Immature natural killer cell (primary cell): ENCODE measurements at regions not wholly inside any gene's neighbourhood (a gene's known extent, or its start where the extent isn't known, plus 50 kb on each side); places are given as distances from the start of the nearest gene placed in this dataset.

Experiments used
- DNase-seq, 3 donors: peaks; one replicate each; pipeline ENCODE4 v3.0.0; 2022; ENCODE audit warnings: mixed read lengths in 1 of 3
- H3K27ac Mint-ChIP-seq, 6 donors: one replicate each; pipeline ENCODE4 v1.8.0; 2020; ENCODE audit warnings: mixed read lengths in 6 of 6, mild to moderate bottlenecking in 5 of 6, inconsistent platforms in 4 of 6, moderate library complexity in 3 of 6
- H3K27me3 Mint-ChIP-seq, 3 donors: one replicate each; pipeline ENCODE4 v1.8.0; 2020 to 2021; ENCODE audit warnings: low read depth in 3 of 3, mild to moderate bottlenecking in 3 of 3, mixed read lengths in 3 of 3, moderate library complexity in 3 of 3, inconsistent platforms in 1 of 3
- H3K36me3 Mint-ChIP-seq, 3 donors: one replicate each; pipeline ENCODE4 v1.8.0; 2020; ENCODE audit warnings: mixed read lengths in 3 of 3, inconsistent platforms in 2 of 3, mild to moderate bottlenecking in 2 of 3
- H3K4me1 Mint-ChIP-seq, 2 donors: one replicate each; pipeline ENCODE4 v1.8.0; 2020; ENCODE audit warnings: inconsistent platforms in 2 of 2, mild to moderate bottlenecking in 2 of 2, mixed read lengths in 2 of 2, moderate library complexity in 1 of 2
- H3K4me3 Mint-ChIP-seq, 5 donors: one replicate each; pipeline ENCODE4 v1.8.0; 2020; ENCODE audit warnings: mild to moderate bottlenecking in 5 of 5, mixed read lengths in 5 of 5, inconsistent platforms in 3 of 5, moderate library complexity in 3 of 5
- H3K9me3 Mint-ChIP-seq, 6 donors: one replicate each; pipeline ENCODE4 v1.8.0; 2020; ENCODE audit warnings: mild to moderate bottlenecking in 6 of 6, mixed read lengths in 6 of 6, inconsistent platforms in 4 of 6, moderate library complexity in 3 of 6

DNA sequence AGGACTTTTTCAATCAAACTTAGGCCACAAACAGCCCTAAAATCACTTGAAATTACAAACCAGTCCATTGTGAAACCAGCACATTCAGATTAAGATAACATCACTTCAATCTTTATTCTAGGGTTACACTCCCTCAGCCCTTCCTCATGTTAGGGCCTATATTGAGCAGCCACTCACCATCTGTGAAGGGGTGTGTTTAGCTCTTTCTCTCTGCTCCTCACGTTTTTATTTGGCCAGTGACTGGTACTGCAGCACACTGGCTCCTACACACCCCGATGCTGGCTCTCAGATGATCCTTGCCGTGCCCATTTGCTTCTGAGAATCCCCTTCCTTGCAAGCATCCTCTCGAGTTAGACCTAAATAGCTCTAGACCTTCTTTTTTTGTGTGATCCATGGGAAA is 604.5 kb downstream of the INHBA start:
- no peaks in the 10 kb centered on the region for H3K27me3 Mint-ChIP-seq
- H3K4me1 Mint-ChIP-seq: no peaks in the 10 kb centered on the region
- no peaks in the 10 kb centered on the region for H3K36me3 Mint-ChIP-seq
- DNase-seq: no peak
- peaks cover 0 to 22% (median 5%) of the 10 kb centered on the region in 6 donors for H3K9me3 Mint-ChIP-seq
- H3K4me3 Mint-ChIP-seq: no peak overlapping the region
- no peak overlapping the region for H3K27ac Mint-ChIP-seq

DNA sequence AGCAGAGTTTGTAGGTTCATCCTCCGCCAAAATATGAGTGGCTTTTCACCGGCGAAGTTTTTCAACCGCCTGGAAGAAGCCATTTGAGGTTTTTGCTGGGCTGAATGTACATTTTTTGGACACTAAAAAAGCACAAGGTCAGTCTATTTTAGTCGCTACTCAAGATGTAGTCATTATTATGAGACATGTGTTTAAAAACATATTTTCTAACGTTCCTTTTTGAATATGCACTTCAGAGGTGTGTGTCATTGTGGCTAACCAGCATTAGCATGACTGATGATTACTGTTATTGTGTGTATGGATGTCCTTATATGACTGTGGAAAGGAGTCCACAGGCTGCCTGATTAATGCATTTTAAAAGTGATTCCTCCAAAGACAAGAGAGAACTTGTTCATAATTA is 605.4 kb downstream of the INHBA start:
- Mint-ChIP-seq H3K36me3 (no peaks in the 10 kb centered on the region), H3K27ac (no peak overlapping the region), H3K4me3 (no peak overlapping the region), H3K9me3 (peaks cover 2 to 28% (median 7%) of the 10 kb centered on the region in 6 donors), H3K4me1 (no peaks in the 10 kb centered on the region), H3K27me3 (no peaks in the 10 kb centered on the region)
- no peak for DNase-seq

DNA sequence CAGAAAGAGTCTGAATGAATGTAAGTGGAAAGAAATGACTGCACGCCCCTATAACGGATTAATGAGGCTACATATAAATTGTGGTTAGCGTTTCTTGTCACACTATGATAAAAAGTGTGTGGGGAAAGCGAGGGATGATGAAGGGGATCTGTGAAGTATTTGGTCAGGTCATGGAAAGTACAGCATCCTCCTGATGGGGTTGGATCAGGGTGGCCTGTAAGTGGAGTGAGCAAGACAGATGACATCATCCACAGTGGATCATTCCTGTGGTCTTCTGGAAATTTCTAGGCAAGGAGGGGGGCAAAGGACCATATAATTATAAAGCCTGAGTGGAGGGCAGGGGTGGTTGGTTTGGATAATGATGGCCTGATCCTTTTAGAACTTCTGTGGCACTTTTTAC is 606.0 kb downstream of the INHBA start:
- no peaks in the 10 kb centered on the region for H3K4me1 Mint-ChIP-seq
- H3K9me3 Mint-ChIP-seq: peaks cover 2 to 31% (median 9%) of the 10 kb centered on the region in 6 donors
- no peaks in the 10 kb centered on the region for H3K36me3 Mint-ChIP-seq
- H3K4me3 Mint-ChIP-seq: no peak overlapping the region
- no peak for DNase-seq
- no peak overlapping the region for H3K27ac Mint-ChIP-seq
- no peaks in the 10 kb centered on the region for H3K27me3 Mint-ChIP-seq

DNA sequence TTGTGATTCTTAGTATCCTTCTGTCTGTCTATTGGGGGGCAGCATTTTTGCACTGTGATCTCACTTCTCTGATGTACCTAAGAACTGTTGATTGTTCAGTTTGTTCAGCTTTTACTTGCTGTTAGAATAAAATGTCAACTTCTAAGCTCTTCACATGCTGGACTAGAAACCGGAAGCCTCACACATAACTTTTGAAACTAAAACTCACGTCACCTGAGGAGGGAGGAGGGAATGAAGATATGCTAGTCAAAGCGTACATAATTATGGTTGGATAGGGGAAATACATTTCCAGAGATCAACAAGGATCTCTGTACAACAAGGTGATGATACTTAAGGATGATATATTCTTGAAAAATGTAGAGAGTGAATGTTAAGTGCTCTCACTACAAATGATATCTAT is 609.7 kb downstream of the INHBA start:
- Mint-ChIP-seq H3K36me3 (no peaks in the 10 kb centered on the region), H3K4me3 (no peak overlapping the region), H3K27ac (no peak overlapping the region), H3K27me3 (peaks cover 0 to 2% (median 0%) of the 10 kb centered on the region in 3 donors), H3K4me1 (no peaks in the 10 kb centered on the region), H3K9me3 (peaks cover 0 to 21% (median 9%) of the 10 kb centered on the region in 6 donors)
- DNase-seq: no peak

DNA sequence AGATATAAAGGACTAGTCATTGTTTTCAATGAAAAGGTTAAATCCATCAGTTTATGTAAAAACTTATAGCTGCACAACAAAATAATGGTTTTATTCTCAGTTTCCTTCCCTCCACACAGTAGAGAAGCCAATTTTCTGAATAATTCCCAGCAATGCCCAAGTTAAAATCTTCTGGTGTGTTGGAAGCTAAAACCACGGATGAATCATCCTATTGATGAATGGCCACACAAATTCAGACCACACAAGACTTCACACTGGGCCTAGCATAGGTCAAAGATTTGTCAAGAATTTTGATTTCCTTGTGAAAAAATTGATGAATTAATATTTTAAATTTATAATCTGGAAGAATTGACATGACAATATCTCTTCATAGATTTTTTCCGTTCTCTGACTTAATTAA is 617.6 kb downstream of the INHBA start:
- Mint-ChIP-seq H3K4me1 (no peaks in the 10 kb centered on the region), H3K9me3 (peaks cover 0 to 23% (median 10%) of the 10 kb centered on the region in 6 donors), H3K27me3 (peaks cover 0 to 2% (median 0%) of the 10 kb centered on the region in 3 donors), H3K36me3 (no peaks in the 10 kb centered on the region), H3K27ac (no peak overlapping the region), H3K4me3 (no peak overlapping the region)
- DNase-seq: no peak

DNA sequence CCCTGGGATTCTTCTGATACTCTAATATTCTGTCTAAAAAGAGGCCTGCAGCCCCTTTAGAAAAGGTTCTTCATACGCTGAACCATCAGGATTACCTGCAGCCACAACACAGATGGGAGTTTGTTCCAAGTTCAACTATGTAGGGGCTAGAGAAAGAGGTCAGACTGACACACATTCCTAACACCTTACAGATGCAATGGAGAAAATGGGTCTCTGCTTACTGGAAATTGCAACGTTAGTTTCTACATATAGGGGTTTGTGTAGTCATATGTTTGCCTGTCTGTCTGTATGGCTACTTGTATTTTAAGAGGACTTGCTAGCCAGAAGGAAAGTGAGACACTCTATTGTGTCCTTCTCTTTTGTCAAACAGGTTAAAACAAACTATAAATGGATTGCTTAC is 618.5 kb downstream of the INHBA start:
- no peak for DNase-seq
- H3K4me3 Mint-ChIP-seq: no peak overlapping the region
- H3K27ac Mint-ChIP-seq: no peak overlapping the region
- no peaks in the 10 kb centered on the region for H3K4me1 Mint-ChIP-seq
- peaks cover 0 to 2% (median 0%) of the 10 kb centered on the region in 3 donors for H3K27me3 Mint-ChIP-seq
- H3K9me3 Mint-ChIP-seq: peaks cover 0 to 21% (median 7%) of the 10 kb centered on the region in 6 donors
- no peaks in the 10 kb centered on the region for H3K36me3 Mint-ChIP-seq

DNA sequence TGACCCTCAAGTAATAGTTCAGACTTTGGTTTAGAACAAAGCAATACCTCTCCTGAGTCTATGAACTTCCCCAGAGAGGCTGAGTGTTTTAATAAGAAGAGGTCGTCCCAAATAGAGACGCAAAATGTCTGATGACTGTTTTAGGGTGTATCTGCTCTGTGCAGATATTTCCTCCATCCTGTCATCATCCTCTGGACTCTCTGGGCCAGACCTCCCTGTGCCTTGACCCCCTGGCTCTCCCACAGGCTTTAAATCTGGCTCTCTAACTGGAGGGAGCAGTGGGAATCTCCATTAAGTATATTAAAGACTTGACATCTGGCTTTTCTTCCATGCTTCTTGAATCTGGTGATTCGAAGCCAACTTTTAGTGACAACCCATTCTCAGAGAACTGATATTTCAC is 633.3 kb downstream of the INHBA start:
- Mint-ChIP-seq H3K27ac (no peak overlapping the region), H3K36me3 (no peaks in the 10 kb centered on the region), H3K4me1 (no peaks in the 10 kb centered on the region), H3K4me3 (no peak overlapping the region), H3K27me3 (peaks cover 0 to 2% (median 0%) of the 10 kb centered on the region in 3 donors), H3K9me3 (peaks cover 1 to 19% (median 6%) of the 10 kb centered on the region in 6 donors)
- no peak for DNase-seq

DNA sequence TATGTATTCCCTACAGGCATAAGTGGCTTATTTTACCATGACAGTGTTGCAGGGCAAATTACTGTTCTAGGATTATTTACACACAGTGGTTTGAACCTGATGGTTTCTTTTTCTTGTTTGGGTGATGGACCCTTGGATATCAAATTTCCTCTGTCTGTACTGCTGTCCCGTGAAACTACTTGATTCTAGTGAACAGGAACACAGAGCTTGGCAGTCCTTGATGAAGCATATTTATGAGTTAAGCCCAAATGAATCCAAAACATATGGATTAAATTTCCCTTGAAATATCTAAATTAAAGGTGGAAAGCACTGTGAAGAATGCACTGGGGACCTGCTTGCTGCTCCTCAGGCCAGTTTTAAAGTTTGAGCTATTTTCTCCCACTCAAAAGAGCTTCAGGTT is 635.3 kb downstream of the INHBA start:
- H3K9me3 Mint-ChIP-seq: peaks cover under 1 to 15% (median 5%) of the 10 kb centered on the region in 6 donors
- H3K36me3 Mint-ChIP-seq: no peaks in the 10 kb centered on the region
- no peak overlapping the region for H3K4me3 Mint-ChIP-seq

DNA sequence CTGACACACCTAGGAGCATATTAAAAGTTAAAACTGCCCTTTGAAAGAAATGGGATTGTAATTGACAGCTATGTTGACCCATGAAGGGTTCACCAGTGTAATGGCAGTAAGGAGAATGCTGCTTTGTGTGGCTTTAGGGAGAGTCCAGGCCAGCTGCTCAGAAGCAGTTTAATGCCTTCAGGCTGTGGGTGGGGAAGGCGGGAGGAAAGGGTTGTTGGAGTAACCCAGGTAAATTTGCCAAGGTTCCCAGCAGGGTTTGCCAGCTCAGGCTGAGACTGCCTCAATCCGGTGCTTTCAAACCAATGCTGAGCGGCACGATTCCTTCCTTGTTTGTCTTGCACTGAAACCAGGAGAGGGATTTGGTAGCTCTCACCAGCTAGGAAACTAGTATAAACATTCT is 637.2 kb downstream of the INHBA start:
- Mint-ChIP-seq H3K4me3 (no peak overlapping the region), H3K27me3 (no peaks in the 10 kb centered on the region), H3K4me1 (no peaks in the 10 kb centered on the region), H3K9me3 (peaks cover 0 to 15% (median 5%) of the 10 kb centered on the region in 6 donors), H3K36me3 (no peaks in the 10 kb centered on the region), H3K27ac (no peak overlapping the region)
- DNase-seq: no peak

More for the DNA sequence above, 635.3 kb downstream of the INHBA start:
- H3K27me3 Mint-ChIP-seq: no peaks in the 10 kb centered on the region
- no peaks in the 10 kb centered on the region for H3K4me1 Mint-ChIP-seq
- no peak overlapping the region for H3K27ac Mint-ChIP-seq
- no peak for DNase-seq

DNA sequence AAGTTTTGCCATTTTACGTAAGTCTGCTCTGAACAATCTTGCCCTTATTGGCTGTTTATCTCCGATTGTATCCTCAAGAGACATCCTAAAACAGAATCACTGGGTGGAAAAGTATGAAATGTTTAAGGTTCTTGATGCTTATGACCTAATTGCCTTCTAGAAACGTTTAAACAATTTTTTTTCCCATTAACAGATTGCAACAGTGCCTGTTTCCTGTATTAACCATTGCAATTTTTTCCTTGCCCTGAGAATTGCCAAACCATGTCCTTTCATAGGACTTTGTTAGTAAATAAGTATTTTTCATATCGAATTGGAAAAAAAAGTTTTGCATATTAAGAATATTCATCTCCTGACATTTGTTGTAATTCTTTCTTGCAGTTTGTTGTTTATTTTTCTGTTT is 639.8 kb downstream of the INHBA start:
- H3K4me3 Mint-ChIP-seq: no peak overlapping the region
- peaks cover 0 to 1% (median 0%) of the 10 kb centered on the region in 3 donors for H3K27me3 Mint-ChIP-seq
- H3K36me3 Mint-ChIP-seq: no peaks in the 10 kb centered on the region
- DNase-seq: no peak
- H3K27ac Mint-ChIP-seq: no peak overlapping the region
- H3K9me3 Mint-ChIP-seq: peaks cover 0 to 9% (median 2%) of the 10 kb centered on the region in 6 donors
- H3K4me1 Mint-ChIP-seq: no peaks in the 10 kb centered on the region

DNA sequence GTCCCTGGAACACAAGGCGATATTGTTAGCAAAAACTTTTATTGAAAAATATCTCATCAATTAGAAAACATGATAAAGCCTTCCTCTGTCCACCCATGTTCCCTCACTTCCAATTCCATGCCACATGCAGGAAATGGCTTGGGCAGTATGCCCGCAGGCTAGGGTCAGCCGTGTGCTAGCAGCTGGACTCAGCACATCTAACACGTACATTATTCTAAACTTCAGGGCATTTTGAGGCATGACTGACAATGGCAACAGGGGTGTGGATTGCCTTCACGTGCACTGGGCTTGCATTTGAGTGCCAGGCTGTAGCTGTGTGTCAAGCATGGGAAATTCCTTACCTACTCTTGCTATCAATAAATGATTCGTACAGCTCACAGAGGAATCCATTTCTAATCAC is 642.1 kb downstream of the INHBA start:
- Mint-ChIP-seq H3K36me3 (no peaks in the 10 kb centered on the region), H3K27ac (no peak overlapping the region), H3K4me3 (no peak overlapping the region), H3K4me1 (no peaks in the 10 kb centered on the region), H3K27me3 (peaks cover 0 to 1% (median 1%) of the 10 kb centered on the region in 3 donors), H3K9me3 (peaks cover 0 to 12% (median 6%) of the 10 kb centered on the region in 6 donors)
- no peak for DNase-seq

DNA sequence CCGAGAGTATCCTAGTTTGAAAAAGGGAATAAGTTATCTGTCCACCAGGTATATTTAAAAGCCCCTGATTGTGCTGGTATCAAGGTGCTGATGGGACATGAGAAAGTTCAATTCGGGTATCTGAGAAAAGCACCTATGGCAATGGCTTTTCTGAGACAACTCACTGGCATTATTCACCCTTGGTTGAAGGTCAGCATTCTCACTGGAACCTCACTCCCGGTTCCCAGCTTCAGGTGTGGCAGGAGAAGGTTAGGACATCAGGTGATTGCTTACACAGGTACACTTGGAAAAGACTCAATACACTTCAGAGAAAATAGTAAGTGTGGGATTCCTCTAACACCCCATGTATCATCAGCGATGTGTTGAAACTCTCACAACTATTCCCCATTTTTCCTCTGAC is 643.1 kb downstream of the INHBA start:
- Mint-ChIP-seq H3K9me3 (peaks cover 0 to 21% (median 5%) of the 10 kb centered on the region in 6 donors), H3K4me1 (no peaks in the 10 kb centered on the region), H3K4me3 (no peak overlapping the region), H3K27me3 (peaks cover 0 to 1% (median 1%) of the 10 kb centered on the region in 3 donors), H3K27ac (no peak overlapping the region), H3K36me3 (no peaks in the 10 kb centered on the region)
- no peak for DNase-seq

DNA sequence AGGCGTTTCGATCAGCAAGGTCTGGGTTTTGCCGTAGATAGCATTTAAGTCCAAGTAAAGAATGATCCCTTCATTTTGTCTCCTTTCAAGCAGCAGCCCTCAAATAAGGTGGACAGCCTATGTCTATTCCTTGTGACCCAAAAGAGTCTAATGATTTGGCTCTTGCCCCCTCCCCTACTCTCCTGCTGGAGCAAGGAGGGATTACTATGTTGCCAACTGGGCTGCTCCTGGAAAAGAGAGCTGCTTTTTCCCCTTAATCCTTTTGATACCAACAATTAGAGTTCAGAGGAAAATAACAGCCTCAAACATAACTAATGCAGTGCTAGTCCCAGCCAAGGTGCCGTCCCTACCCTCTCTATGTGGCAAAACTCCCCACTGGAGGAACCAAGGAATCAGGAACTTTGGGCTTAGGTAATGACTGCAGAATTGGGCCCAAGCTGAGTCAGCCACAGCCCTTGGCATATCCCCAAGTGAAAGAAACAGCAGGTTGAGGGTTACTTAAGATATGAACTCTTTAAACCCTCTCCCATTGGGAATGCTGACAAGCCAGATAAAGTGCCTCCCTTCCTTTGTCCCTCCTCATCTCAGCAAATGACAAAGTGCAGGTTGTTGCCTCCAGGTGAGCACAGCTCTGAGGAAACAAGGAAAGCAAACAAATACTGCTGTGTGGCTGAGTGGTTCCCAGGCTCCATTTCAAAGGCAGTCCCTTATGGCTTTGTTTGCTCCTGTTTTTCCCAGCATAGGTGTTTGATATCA is 643.7 kb downstream of the INHBA start:
- peaks cover 0 to 1% (median 1%) of the 10 kb centered on the region in 3 donors for H3K27me3 Mint-ChIP-seq
- no peak overlapping the region for H3K27ac Mint-ChIP-seq
- peaks cover 0 to 21% (median 5%) of the 10 kb centered on the region in 6 donors for H3K9me3 Mint-ChIP-seq
- no peaks in the 10 kb centered on the region for H3K4me1 Mint-ChIP-seq
- H3K4me3 Mint-ChIP-seq: no peak overlapping the region
- H3K36me3 Mint-ChIP-seq: no peaks in the 10 kb centered on the region
- DNase-seq: no peak

DNA sequence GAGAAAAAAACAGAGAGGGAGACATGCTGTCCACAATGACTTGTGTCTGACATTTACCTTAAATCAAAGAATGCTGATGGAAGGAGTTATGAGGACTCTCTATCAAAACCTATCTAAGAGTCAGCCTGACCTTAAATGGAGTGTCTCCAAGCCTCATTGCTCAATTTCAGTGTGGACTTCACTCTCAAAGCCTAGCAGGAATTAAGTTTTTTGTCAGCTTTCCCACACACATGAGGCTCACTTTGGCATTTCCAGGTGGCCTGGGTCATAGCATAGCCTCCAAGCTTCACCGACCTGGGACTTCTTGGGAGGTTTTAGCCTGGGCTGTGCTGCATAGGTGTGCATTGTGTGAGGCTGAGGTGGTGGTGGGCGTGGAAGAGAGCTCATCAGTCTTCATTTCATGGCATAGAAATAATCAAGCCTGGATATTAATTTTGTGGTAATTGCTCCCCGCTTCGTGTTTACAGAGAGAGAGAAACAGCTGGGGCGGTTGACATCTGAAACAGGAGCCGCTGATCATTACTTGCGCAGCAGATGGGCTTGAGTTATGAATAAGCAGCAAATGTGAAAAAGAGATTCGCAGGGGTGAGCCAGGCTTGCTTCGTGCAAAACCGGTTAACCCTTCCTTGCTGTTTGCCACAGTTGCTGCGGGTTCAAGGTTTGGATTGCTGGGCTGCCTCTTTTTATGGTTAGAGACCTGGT is 647.8 kb downstream of the INHBA start:
- peaks cover 0 to 1% (median 1%) of the 10 kb centered on the region in 3 donors for H3K27me3 Mint-ChIP-seq
- no peak overlapping the region for H3K4me3 Mint-ChIP-seq
- no peak for DNase-seq
- peaks cover 0 to 28% (median 5%) of the 10 kb centered on the region in 6 donors for H3K9me3 Mint-ChIP-seq
- no peak overlapping the region for H3K27ac Mint-ChIP-seq
- H3K4me1 Mint-ChIP-seq: no peaks in the 10 kb centered on the region
- no peaks in the 10 kb centered on the region for H3K36me3 Mint-ChIP-seq
